ENCODE measurements at regions not wholly inside any gene's neighbourhood (a gene's known extent, or its start where the extent isn't known, plus 50 kb on each side); places are given as distances from the start of the nearest gene placed in this dataset.

- Histone ChIP-seq H3K4me3 (ENCODE audit: low read length in 2 of 2) (no peak overlapping the region), H3K4me1 (ENCODE audit: control insufficient read depth in 2 of 2, insufficient read depth in 2 of 2, low read length in 2 of 2) (no peaks in the 10 kb centered on the region), H3K27ac (ENCODE audit: low read depth in 1 of 2, low read length in 1 of 2) (no peak overlapping the region), H3K9me3 (ENCODE audit: control insufficient read depth in 2 of 2, insufficient read depth in 1 of 2, low read length in 1 of 2) (no peaks in the 10 kb centered on the region), H3K27me3 (ENCODE audit: control insufficient read depth in 2 of 2, insufficient read depth in 1 of 2, low read length in 1 of 2) (no peaks in the 10 kb centered on the region), H3K36me3 (ENCODE audit: control insufficient read depth in 2 of 2, insufficient read depth in 2 of 2, low read length in 1 of 2) (no peaks in the 10 kb centered on the region)
- 97% methylated on average over 11 of the region's 11 CpGs for WGBS
- no peak for DNase-seq (ENCODE audit: low read depth in 6 of 9, low spot score in 9 of 9)
Observed at GRCh38 chr20:51980277-51980676, 178.0 kb upstream of the SALL4 start.

DNA sequence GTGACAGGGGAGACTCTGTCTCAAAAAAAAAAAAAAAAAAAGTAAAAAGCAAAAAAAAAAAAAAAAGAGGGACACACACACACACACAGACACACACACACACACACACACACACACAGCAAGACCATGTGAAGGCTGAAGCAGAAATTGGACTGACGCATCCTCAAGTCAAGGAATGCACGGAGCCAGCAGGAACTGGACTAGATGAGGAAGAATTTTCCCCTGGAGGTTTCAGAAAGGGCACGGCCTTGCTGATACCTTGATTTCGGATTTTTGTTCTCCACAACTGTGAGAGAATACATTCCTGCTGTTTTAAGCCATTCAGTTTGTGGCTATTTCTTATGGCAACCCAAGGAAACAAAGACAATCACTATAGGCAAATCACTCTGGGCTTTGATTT lies 176.9 kb upstream of the SALL4 start:
- Histone ChIP-seq H3K4me3 (ENCODE audit: low read length in 2 of 2) (no peak overlapping the region), H3K4me1 (ENCODE audit: control insufficient read depth in 2 of 2, insufficient read depth in 2 of 2, low read length in 2 of 2) (no peaks in the 10 kb centered on the region)

GRCh38 chr20:51978070-51978501 lies 175.8 kb upstream of the SALL4 start:
- H3K36me3 ChIP-seq (ENCODE audit: control insufficient read depth in 2 of 2, insufficient read depth in 2 of 2, low read length in 1 of 2): no peaks in the 10 kb centered on the region
- H3K4me1 ChIP-seq (ENCODE audit: control insufficient read depth in 2 of 2, insufficient read depth in 2 of 2, low read length in 2 of 2): no peaks in the 10 kb centered on the region
- no peak overlapping the region for H3K4me3 ChIP-seq (ENCODE audit: low read length in 2 of 2)
- H3K27ac ChIP-seq (ENCODE audit: low read depth in 1 of 2, low read length in 1 of 2): no peak overlapping the region
- WGBS: 48% methylated on average over 7 of the region's 7 CpGs
- no peak for DNase-seq (ENCODE audit: low read depth in 6 of 9, low spot score in 9 of 9)
- no peaks in the 10 kb centered on the region for H3K9me3 ChIP-seq (ENCODE audit: control insufficient read depth in 2 of 2, insufficient read depth in 1 of 2, low read length in 1 of 2)
- H3K27me3 ChIP-seq (ENCODE audit: control insufficient read depth in 2 of 2, insufficient read depth in 1 of 2, low read length in 1 of 2): no peaks in the 10 kb centered on the region

More for the DNA sequence above, 176.9 kb upstream of the SALL4 start:
- 96% methylated on average over 4 of the region's 4 CpGs for WGBS
- no peaks in the 10 kb centered on the region for H3K36me3 ChIP-seq (ENCODE audit: control insufficient read depth in 2 of 2, insufficient read depth in 2 of 2, low read length in 1 of 2)
- H3K9me3 ChIP-seq (ENCODE audit: control insufficient read depth in 2 of 2, insufficient read depth in 1 of 2, low read length in 1 of 2): no peaks in the 10 kb centered on the region
- H3K27me3 ChIP-seq (ENCODE audit: control insufficient read depth in 2 of 2, insufficient read depth in 1 of 2, low read length in 1 of 2): no peaks in the 10 kb centered on the region
- no peak overlapping the region for H3K27ac ChIP-seq (ENCODE audit: low read depth in 1 of 2, low read length in 1 of 2)
- no peak for DNase-seq (ENCODE audit: low read depth in 6 of 9, low spot score in 9 of 9)

DNA sequence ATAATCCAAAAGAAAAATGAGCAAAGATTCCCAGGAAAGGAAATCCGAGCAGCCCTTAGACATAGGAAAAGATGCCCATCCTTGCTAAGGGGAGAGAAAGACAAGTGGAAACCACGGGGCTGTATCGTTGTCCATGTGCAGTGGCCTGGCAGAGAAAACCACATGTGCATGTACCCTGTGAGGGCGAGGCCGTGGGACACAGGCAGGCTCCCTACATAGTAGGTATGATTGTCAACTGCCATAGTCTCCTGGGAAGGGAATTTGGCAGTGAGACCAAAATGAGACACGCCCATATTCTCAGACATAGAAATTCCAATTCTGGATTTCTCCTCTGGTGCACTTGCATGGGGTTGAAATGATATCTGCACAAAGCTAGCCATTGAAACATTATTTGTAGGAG lies 169.7 kb upstream of the SALL4 start:
- Histone ChIP-seq H3K27ac (ENCODE audit: low read depth in 1 of 2, low read length in 1 of 2) (no peak overlapping the region), H3K4me1 (ENCODE audit: control insufficient read depth in 2 of 2, insufficient read depth in 2 of 2, low read length in 2 of 2) (no peaks in the 10 kb centered on the region), H3K9me3 (ENCODE audit: control insufficient read depth in 2 of 2, insufficient read depth in 1 of 2, low read length in 1 of 2) (no peaks in the 10 kb centered on the region), H3K4me3 (ENCODE audit: low read length in 2 of 2) (no peak overlapping the region), H3K27me3 (ENCODE audit: control insufficient read depth in 2 of 2, insufficient read depth in 1 of 2, low read length in 1 of 2) (no peaks in the 10 kb centered on the region), H3K36me3 (ENCODE audit: control insufficient read depth in 2 of 2, insufficient read depth in 2 of 2, low read length in 1 of 2) (no peaks in the 10 kb centered on the region)
- 93% methylated on average over 6 of the region's 6 CpGs for WGBS
- no peak for DNase-seq (ENCODE audit: low read depth in 6 of 9, low spot score in 9 of 9)

GRCh38 chr20:51970858-51971257 lies 168.5 kb upstream of the SALL4 start:
- no peaks in the 10 kb centered on the region for H3K4me1 ChIP-seq (ENCODE audit: control insufficient read depth in 2 of 2, insufficient read depth in 2 of 2, low read length in 2 of 2)
- no peaks in the 10 kb centered on the region for H3K9me3 ChIP-seq (ENCODE audit: control insufficient read depth in 2 of 2, insufficient read depth in 1 of 2, low read length in 1 of 2)
- H3K27me3 ChIP-seq (ENCODE audit: control insufficient read depth in 2 of 2, insufficient read depth in 1 of 2, low read length in 1 of 2): no peaks in the 10 kb centered on the region
- H3K27ac ChIP-seq (ENCODE audit: low read depth in 1 of 2, low read length in 1 of 2): no peak overlapping the region
- WGBS: 97% methylated on average over 10 of the region's 10 CpGs
- no peaks in the 10 kb centered on the region for H3K36me3 ChIP-seq (ENCODE audit: control insufficient read depth in 2 of 2, insufficient read depth in 2 of 2, low read length in 1 of 2)
- no peak overlapping the region for H3K4me3 ChIP-seq (ENCODE audit: low read length in 2 of 2)
- no peak for DNase-seq (ENCODE audit: low read depth in 6 of 9, low spot score in 9 of 9)

DNA sequence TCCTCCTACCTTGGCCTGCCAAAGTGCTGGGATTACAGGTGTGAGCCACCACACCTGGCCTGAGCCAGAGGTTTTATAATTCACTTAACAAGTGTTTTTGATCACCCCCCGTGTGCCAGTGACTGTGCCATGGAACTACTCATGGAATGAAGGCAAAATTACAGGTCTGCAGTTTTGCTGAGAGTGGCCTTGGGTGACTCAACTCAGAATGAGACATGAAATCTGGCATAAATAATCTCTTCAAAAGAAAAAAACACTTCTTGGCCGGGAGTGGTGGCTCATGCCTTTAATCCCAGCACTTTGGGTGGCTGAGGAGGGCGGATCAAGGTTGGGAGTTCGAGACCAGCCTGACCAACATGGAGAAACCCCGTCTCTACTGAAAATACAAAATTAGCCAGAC lies 166.9 kb upstream of the SALL4 start:
- WGBS: 92% methylated on average over 5 of the region's 5 CpGs
- Histone ChIP-seq H3K4me3 (ENCODE audit: low read length in 2 of 2) (no peak overlapping the region), H3K27ac (ENCODE audit: low read depth in 1 of 2, low read length in 1 of 2) (no peak overlapping the region), H3K9me3 (ENCODE audit: control insufficient read depth in 2 of 2, insufficient read depth in 1 of 2, low read length in 1 of 2) (no peaks in the 10 kb centered on the region), H3K27me3 (ENCODE audit: control insufficient read depth in 2 of 2, insufficient read depth in 1 of 2, low read length in 1 of 2) (no peaks in the 10 kb centered on the region), H3K4me1 (ENCODE audit: control insufficient read depth in 2 of 2, insufficient read depth in 2 of 2, low read length in 2 of 2) (no peaks in the 10 kb centered on the region), H3K36me3 (ENCODE audit: control insufficient read depth in 2 of 2, insufficient read depth in 2 of 2, low read length in 1 of 2) (no peaks in the 10 kb centered on the region)
- DNase-seq (ENCODE audit: low read depth in 6 of 9, low spot score in 9 of 9): no peak

- H3K27ac ChIP-seq (ENCODE audit: low read depth in 1 of 2, low read length in 1 of 2): no peak overlapping the region
- no peak overlapping the region for H3K4me3 ChIP-seq (ENCODE audit: low read length in 2 of 2)
- 98% methylated on average over 4 of the region's 4 CpGs for WGBS
- no peaks in the 10 kb centered on the region for H3K36me3 ChIP-seq (ENCODE audit: control insufficient read depth in 2 of 2, insufficient read depth in 2 of 2, low read length in 1 of 2)
- H3K4me1 ChIP-seq (ENCODE audit: control insufficient read depth in 2 of 2, insufficient read depth in 2 of 2, low read length in 2 of 2): no peaks in the 10 kb centered on the region
- H3K9me3 ChIP-seq (ENCODE audit: control insufficient read depth in 2 of 2, insufficient read depth in 1 of 2, low read length in 1 of 2): no peaks in the 10 kb centered on the region
- no peaks in the 10 kb centered on the region for H3K27me3 ChIP-seq (ENCODE audit: control insufficient read depth in 2 of 2, insufficient read depth in 1 of 2, low read length in 1 of 2)
- no peak for DNase-seq (ENCODE audit: low read depth in 6 of 9, low spot score in 9 of 9)
Observed at GRCh38 chr20:51968151-51968550, 165.8 kb upstream of the SALL4 start.

DNA sequence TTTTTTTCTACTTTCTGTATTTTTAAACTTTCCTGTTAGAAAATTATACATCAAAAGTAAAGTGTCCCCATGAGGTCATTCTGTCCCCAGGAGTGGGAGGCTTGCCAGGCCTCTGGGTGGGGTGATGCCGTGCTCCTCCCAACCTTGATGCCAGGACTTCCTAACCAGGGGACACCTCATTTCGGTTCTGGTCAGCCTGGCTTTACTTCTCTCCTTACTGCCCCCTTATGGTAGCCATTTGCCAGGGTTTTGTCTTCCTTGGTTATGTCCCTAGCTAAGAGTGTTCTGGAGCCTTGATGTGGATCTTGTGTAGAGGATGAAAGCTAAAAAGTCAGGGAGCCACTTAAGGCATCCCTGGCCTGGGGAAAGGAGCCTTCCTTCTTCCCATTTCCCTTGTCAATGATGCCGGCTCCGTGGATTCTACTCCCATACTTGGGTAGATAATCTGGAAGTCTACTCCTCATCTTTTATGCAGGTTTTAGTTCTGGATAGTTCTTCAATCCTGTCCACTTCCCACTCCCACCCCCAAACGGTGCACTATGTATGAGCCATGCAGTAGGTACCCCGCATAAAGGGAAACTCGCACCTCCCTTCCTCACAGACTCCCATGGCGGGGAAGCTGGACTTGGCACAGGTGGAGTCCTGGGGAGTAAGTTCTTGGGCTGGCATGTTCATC lies 164.1 kb upstream of the SALL4 start:
- H3K9me3 ChIP-seq (ENCODE audit: control insufficient read depth in 2 of 2, insufficient read depth in 1 of 2, low read length in 1 of 2): no peaks in the 10 kb centered on the region
- WGBS: 62% methylated on average over 8 of the region's 8 CpGs
- no peak overlapping the region for H3K27ac ChIP-seq (ENCODE audit: low read depth in 1 of 2, low read length in 1 of 2)
- DNase-seq (ENCODE audit: low read depth in 6 of 9, low spot score in 9 of 9): no peak
- H3K36me3 ChIP-seq (ENCODE audit: control insufficient read depth in 2 of 2, insufficient read depth in 2 of 2, low read length in 1 of 2): no peaks in the 10 kb centered on the region
- no peaks in the 10 kb centered on the region for H3K4me1 ChIP-seq (ENCODE audit: control insufficient read depth in 2 of 2, insufficient read depth in 2 of 2, low read length in 2 of 2)
- no peak overlapping the region for H3K4me3 ChIP-seq (ENCODE audit: low read length in 2 of 2)
- H3K27me3 ChIP-seq (ENCODE audit: control insufficient read depth in 2 of 2, insufficient read depth in 1 of 2, low read length in 1 of 2): no peaks in the 10 kb centered on the region

GRCh38 chr20:51961964-51962761 lies 159.8 kb upstream of the SALL4 start:
- H3K4me3 ChIP-seq (ENCODE audit: low read length in 2 of 2): no peak overlapping the region
- no peak overlapping the region for H3K27ac ChIP-seq (ENCODE audit: low read depth in 1 of 2, low read length in 1 of 2)
- no peaks in the 10 kb centered on the region for H3K36me3 ChIP-seq (ENCODE audit: control insufficient read depth in 2 of 2, insufficient read depth in 2 of 2, low read length in 1 of 2)
- H3K9me3 ChIP-seq (ENCODE audit: control insufficient read depth in 2 of 2, insufficient read depth in 1 of 2, low read length in 1 of 2): no peaks in the 10 kb centered on the region
- H3K4me1 ChIP-seq (ENCODE audit: control insufficient read depth in 2 of 2, insufficient read depth in 2 of 2, low read length in 2 of 2): no peaks in the 10 kb centered on the region
- no peaks in the 10 kb centered on the region for H3K27me3 ChIP-seq (ENCODE audit: control insufficient read depth in 2 of 2, insufficient read depth in 1 of 2, low read length in 1 of 2)
- WGBS: 92% methylated on average over 11 of the region's 11 CpGs
- no peak for DNase-seq (ENCODE audit: low read depth in 6 of 9, low spot score in 9 of 9)
